ENCODE measurements at regions not wholly inside any gene's neighbourhood (a gene's known extent, or its start where the extent isn't known, plus 50 kb on each side); places are given as distances from the start of the nearest gene placed in this dataset.

GRCh38 chrX:110414679-110415439 lies 56.2 kb downstream of the RTL9 start:
- POLR2A ChIA-PET = no interaction called here
- Histone ChIP-seq H3K4me3 (ENCODE audit: control insufficient read depth in 1 of 7, extremely low read depth in 1 of 7, insufficient read depth in 4 of 7, low read depth in 2 of 7, low read length in 6 of 7) (no peak overlapping the region), H3K36me3 (ENCODE audit: control insufficient read depth in 4 of 4, insufficient read depth in 4 of 4, low read length in 3 of 4) (no peaks in the 10 kb centered on the region), H3K9me3 (ENCODE audit: control extremely low read depth in 1 of 5, control insufficient read depth in 4 of 5, insufficient read depth in 2 of 5, low read depth in 1 of 5, low read length in 4 of 5) (no peaks in the 10 kb centered on the region), H3K27me3 (replicated peaks in 2 of 5; ENCODE audit: control insufficient read depth in 4 of 5, insufficient read depth in 5 of 5, low read length in 4 of 5) (peaks cover 0 to 9% (median 0%) of the 10 kb centered on the region in 5 experiments), H3K4me1 (ENCODE audit: control extremely low read depth in 1 of 4, control insufficient read depth in 4 of 4, insufficient read depth in 4 of 4, low read length in 3 of 4) (peaks cover 0 to 2% (median 0%) of the 10 kb centered on the region in 4 experiments), H3K27ac (ENCODE audit: insufficient read depth in 1 of 2, low read depth in 1 of 2, low read length in 2 of 2, poor library complexity in 1 of 2, severe bottlenecking in 2 of 2) (no peak overlapping the region)
- no peak for DNase-seq
- CTCF ChIA-PET = interaction anchor here (1.4 to 20.4 kb wide), 3 partner anchors 22 to 253 kb away, joined by 3 to 366 read pairs (median 3); no protein-coding TSS in a partner anchor
- WGBS (ENCODE audit: insufficient coverage) = 90% methylated on average over 1 of the region's 1 CpG

- Histone ChIP-seq H3K36me3 (ENCODE audit: control insufficient read depth in 4 of 4, insufficient read depth in 4 of 4, low read length in 3 of 4) (no peaks in the 10 kb centered on the region), H3K27ac (ENCODE audit: insufficient read depth in 1 of 2, low read depth in 1 of 2, low read length in 2 of 2, poor library complexity in 1 of 2, severe bottlenecking in 2 of 2) (no peak overlapping the region), H3K4me1 (ENCODE audit: control extremely low read depth in 1 of 4, control insufficient read depth in 4 of 4, insufficient read depth in 4 of 4, low read length in 3 of 4) (peaks cover 0 to 2% (median 0%) of the 10 kb centered on the region in 4 experiments), H3K9me3 (ENCODE audit: control extremely low read depth in 1 of 5, control insufficient read depth in 4 of 5, insufficient read depth in 2 of 5, low read depth in 1 of 5, low read length in 4 of 5) (no peaks in the 10 kb centered on the region), H3K27me3 (replicated peaks in 2 of 5; ENCODE audit: control insufficient read depth in 4 of 5, insufficient read depth in 5 of 5, low read length in 4 of 5) (peaks cover 0 to 9% (median 0%) of the 10 kb centered on the region in 5 experiments), H3K4me3 (ENCODE audit: control insufficient read depth in 1 of 7, extremely low read depth in 1 of 7, insufficient read depth in 4 of 7, low read depth in 2 of 7, low read length in 6 of 7) (no peak overlapping the region)
- DNase-seq = no peak
- ChIA-PET CTCF (interaction anchor here (1.4 to 20.4 kb wide), 3 partner anchors 21 to 254 kb away, joined by 3 to 366 read pairs (median 4); no protein-coding TSS in a partner anchor), POLR2A (interaction anchor here (0.6 kb wide), 1 partner anchor 12 kb away, joined by 3 read pairs; no protein-coding TSS in a partner anchor)
- WGBS (ENCODE audit: insufficient coverage) = 68% methylated on average over 6 of the region's 6 CpGs
Observed at GRCh38 chrX:110415440-110416170, 57.0 kb downstream of the RTL9 start.

GRCh38 chrX:110417128-110417527 lies 58.5 kb downstream of the RTL9 start:
- Histone ChIP-seq H3K36me3 (ENCODE audit: control insufficient read depth in 4 of 4, insufficient read depth in 4 of 4, low read length in 3 of 4) (no peaks in the 10 kb centered on the region), H3K4me1 (ENCODE audit: control extremely low read depth in 1 of 4, control insufficient read depth in 4 of 4, insufficient read depth in 4 of 4, low read length in 3 of 4) (peaks cover 0 to 2% (median 0%) of the 10 kb centered on the region in 4 experiments), H3K27ac (ENCODE audit: insufficient read depth in 1 of 2, low read depth in 1 of 2, low read length in 2 of 2, poor library complexity in 1 of 2, severe bottlenecking in 2 of 2) (no peak overlapping the region), H3K27me3 (replicated peaks in 2 of 5; ENCODE audit: control insufficient read depth in 4 of 5, insufficient read depth in 5 of 5, low read length in 4 of 5) (peaks cover 0 to 7% (median 2%) of the 10 kb centered on the region in 5 experiments), H3K4me3 (ENCODE audit: control insufficient read depth in 1 of 7, extremely low read depth in 1 of 7, insufficient read depth in 4 of 7, low read depth in 2 of 7, low read length in 6 of 7) (no peak overlapping the region), H3K9me3 (ENCODE audit: control extremely low read depth in 1 of 5, control insufficient read depth in 4 of 5, insufficient read depth in 2 of 5, low read depth in 1 of 5, low read length in 4 of 5) (no peaks in the 10 kb centered on the region)
- WGBS (ENCODE audit: insufficient coverage) = no CpG with 5 or more reads among the region's 4 CpGs
- DNase-seq = no peak
- ChIA-PET CTCF (interaction anchor here (1.3 to 20.4 kb wide), 4 partner anchors 10 to 256 kb away, joined by 3 to 366 read pairs (median 4); no protein-coding TSS in a partner anchor), POLR2A (no interaction called here)

GRCh38 chrX:110418316-110419235 lies 59.9 kb downstream of the RTL9 start:
- DNase-seq = peak in 2 of 3 donors; percentile 40 to 41
- Histone ChIP-seq H3K27ac (ENCODE audit: insufficient read depth in 1 of 2, low read depth in 1 of 2, low read length in 2 of 2, poor library complexity in 1 of 2, severe bottlenecking in 2 of 2) (no peak overlapping the region), H3K9me3 (ENCODE audit: control extremely low read depth in 1 of 5, control insufficient read depth in 4 of 5, insufficient read depth in 2 of 5, low read depth in 1 of 5, low read length in 4 of 5) (no peaks in the 10 kb centered on the region), H3K36me3 (ENCODE audit: control insufficient read depth in 4 of 4, insufficient read depth in 4 of 4, low read length in 3 of 4) (no peaks in the 10 kb centered on the region), H3K27me3 (replicated peaks in 2 of 5; ENCODE audit: control insufficient read depth in 4 of 5, insufficient read depth in 5 of 5, low read length in 4 of 5) (peaks cover 0 to 7% (median 2%) of the 10 kb centered on the region in 5 experiments), H3K4me3 (ENCODE audit: control insufficient read depth in 1 of 7, extremely low read depth in 1 of 7, insufficient read depth in 4 of 7, low read depth in 2 of 7, low read length in 6 of 7) (no peak overlapping the region), H3K4me1 (ENCODE audit: control extremely low read depth in 1 of 4, control insufficient read depth in 4 of 4, insufficient read depth in 4 of 4, low read length in 3 of 4) (no peaks in the 10 kb centered on the region)
- 66% methylated on average over 16 of the region's 22 CpGs for WGBS (ENCODE audit: insufficient coverage)
- ChIA-PET CTCF (interaction anchor here (0.9 to 20.4 kb wide), 5 partner anchors 9 to 272 kb away, joined by 3 to 366 read pairs (median 4); no protein-coding TSS in a partner anchor), POLR2A (no interaction called here)

GRCh38 chrX:110419512-110419911 lies 60.9 kb downstream of the RTL9 start:
- no peak overlapping the region for H3K27ac ChIP-seq (ENCODE audit: insufficient read depth in 1 of 2, low read depth in 1 of 2, low read length in 2 of 2, poor library complexity in 1 of 2, severe bottlenecking in 2 of 2)
- peaks cover 0 to 10% (median 0%) of the 10 kb centered on the region in 5 experiments for H3K27me3 ChIP-seq (replicated peaks in 2 of 5; ENCODE audit: control insufficient read depth in 4 of 5, insufficient read depth in 5 of 5, low read length in 4 of 5)
- H3K4me3 ChIP-seq (ENCODE audit: control insufficient read depth in 1 of 7, extremely low read depth in 1 of 7, insufficient read depth in 4 of 7, low read depth in 2 of 7, low read length in 6 of 7) = no peak overlapping the region
- POLR2A ChIA-PET = no interaction called here
- H3K36me3 ChIP-seq (ENCODE audit: control insufficient read depth in 4 of 4, insufficient read depth in 4 of 4, low read length in 3 of 4) = no peaks in the 10 kb centered on the region
- no peaks in the 10 kb centered on the region for H3K4me1 ChIP-seq (ENCODE audit: control extremely low read depth in 1 of 4, control insufficient read depth in 4 of 4, insufficient read depth in 4 of 4, low read length in 3 of 4)
- no CpG with 5 or more reads among the region's 1 CpG for WGBS (ENCODE audit: insufficient coverage)
- no peak for DNase-seq
- no peaks in the 10 kb centered on the region for H3K9me3 ChIP-seq (ENCODE audit: control extremely low read depth in 1 of 5, control insufficient read depth in 4 of 5, insufficient read depth in 2 of 5, low read depth in 1 of 5, low read length in 4 of 5)
- CTCF ChIA-PET = interaction anchor here (1.3 to 20.4 kb wide), 3 partner anchors 10 to 258 kb away, joined by 4 to 366 read pairs (median 20); no protein-coding TSS in a partner anchor

GRCh38 chrX:110420771-110421499 lies 62.3 kb downstream of the RTL9 start:
- DNase-seq = peak in 2 of 3 donors; percentile 23
- Histone ChIP-seq H3K4me1 (ENCODE audit: control extremely low read depth in 1 of 4, control insufficient read depth in 4 of 4, insufficient read depth in 4 of 4, low read length in 3 of 4) (no peaks in the 10 kb centered on the region), H3K27me3 (replicated peaks in 2 of 5; ENCODE audit: control insufficient read depth in 4 of 5, insufficient read depth in 5 of 5, low read length in 4 of 5) (peaks cover 0 to 10% (median 0%) of the 10 kb centered on the region in 5 experiments), H3K4me3 (ENCODE audit: control insufficient read depth in 1 of 7, extremely low read depth in 1 of 7, insufficient read depth in 4 of 7, low read depth in 2 of 7, low read length in 6 of 7) (no peak overlapping the region), H3K27ac (ENCODE audit: insufficient read depth in 1 of 2, low read depth in 1 of 2, low read length in 2 of 2, poor library complexity in 1 of 2, severe bottlenecking in 2 of 2) (no peak overlapping the region), H3K9me3 (ENCODE audit: control extremely low read depth in 1 of 5, control insufficient read depth in 4 of 5, insufficient read depth in 2 of 5, low read depth in 1 of 5, low read length in 4 of 5) (no peaks in the 10 kb centered on the region), H3K36me3 (ENCODE audit: control insufficient read depth in 4 of 4, insufficient read depth in 4 of 4, low read length in 3 of 4) (no peaks in the 10 kb centered on the region)
- ChIA-PET POLR2A (no interaction called here), CTCF (interaction anchor here (2.6 to 20.4 kb wide), 2 partner anchors 11 to 259 kb away, joined by 20 to 366 read pairs; no protein-coding TSS in a partner anchor)
- WGBS (ENCODE audit: insufficient coverage) = 84% methylated on average over 8 of the region's 9 CpGs

Measured in common myeloid progenitor, CD34-positive (primary cell).